ENCODE measurements at regions not wholly inside any gene's neighbourhood (a gene's known extent, or its start where the extent isn't known, plus 50 kb on each side); places are given as distances from the start of the nearest gene placed in this dataset.

DNA sequence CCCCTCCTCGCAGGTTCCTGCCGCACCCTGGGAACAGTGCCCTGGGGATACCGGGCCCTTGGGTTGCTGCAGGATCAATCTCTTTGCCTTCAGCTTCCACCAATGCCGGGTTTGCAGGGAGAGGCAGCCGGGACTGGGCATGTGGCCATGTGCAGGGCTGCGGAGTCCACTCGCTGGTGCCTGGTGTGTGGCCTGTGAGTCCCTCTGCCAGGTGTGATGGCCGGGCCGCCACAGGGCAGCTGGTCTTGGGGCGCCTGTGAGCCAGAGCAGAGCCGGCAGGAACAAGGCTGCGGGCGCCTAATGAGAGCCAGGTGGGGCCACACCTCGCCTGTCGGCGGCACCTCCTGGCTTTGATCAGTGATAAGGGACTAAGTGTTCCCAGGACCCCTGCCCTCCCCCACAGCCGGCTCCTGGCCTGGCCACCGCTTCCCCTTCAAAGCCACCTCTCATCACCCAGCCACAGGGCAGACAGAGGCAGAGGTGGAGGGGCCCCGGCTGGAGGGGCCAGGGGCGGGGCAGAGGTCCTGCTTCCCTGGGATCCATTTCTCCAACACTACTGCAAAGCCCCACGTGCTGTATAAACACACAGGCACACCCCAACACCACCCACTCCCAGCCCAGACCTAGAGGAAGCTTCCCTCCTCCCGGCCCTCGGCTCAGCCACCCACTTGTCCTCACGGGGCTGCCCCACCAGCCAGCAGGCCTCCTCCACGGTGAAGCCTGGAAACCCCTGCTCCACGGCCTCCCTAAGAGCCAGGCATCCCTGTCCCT lies 132.7 kb downstream of the CPZ start:
- Mint-ChIP-seq H3K9me3 (ENCODE audit: low read depth, unreplicated experiment) (no peaks in the 10 kb centered on the region), H3K4me3 (ENCODE audit: low read depth, unreplicated experiment) (no peak overlapping the region), H3K4me1 (ENCODE audit: low read depth, unreplicated experiment) (no peaks in the 10 kb centered on the region), H3K27ac (ENCODE audit: unreplicated experiment) (no peak overlapping the region), H3K36me3 (ENCODE audit: insufficient read depth, unreplicated experiment) (peaks cover 6% of the 10 kb centered on the region), H3K27me3 (ENCODE audit: unreplicated experiment) (peaks cover 51% of the 10 kb centered on the region)
- CTCF ChIA-PET: no interaction called here
- TF ChIP-seq, protein P1, sequence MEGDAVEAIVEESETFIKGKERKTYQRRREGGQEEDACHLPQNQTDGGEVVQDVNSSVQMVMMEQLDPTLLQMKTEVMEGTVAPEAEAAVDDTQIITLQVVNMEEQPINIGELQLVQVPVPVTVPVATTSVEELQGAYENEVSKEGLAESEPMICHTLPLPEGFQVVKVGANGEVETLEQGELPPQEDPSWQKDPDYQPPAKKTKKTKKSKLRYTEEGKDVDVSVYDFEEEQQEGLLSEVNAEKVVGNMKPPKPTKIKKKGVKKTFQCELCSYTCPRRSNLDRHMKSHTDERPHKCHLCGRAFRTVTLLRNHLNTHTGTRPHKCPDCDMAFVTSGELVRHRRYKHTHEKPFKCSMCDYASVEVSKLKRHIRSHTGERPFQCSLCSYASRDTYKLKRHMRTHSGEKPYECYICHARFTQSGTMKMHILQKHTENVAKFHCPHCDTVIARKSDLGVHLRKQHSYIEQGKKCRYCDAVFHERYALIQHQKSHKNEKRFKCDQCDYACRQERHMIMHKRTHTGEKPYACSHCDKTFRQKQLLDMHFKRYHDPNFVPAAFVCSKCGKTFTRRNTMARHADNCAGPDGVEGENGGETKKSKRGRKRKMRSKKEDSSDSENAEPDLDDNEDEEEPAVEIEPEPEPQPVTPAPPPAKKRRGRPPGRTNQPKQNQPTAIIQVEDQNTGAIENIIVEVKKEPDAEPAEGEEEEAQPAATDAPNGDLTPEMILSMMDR (IDR thresholded peaks at IDR 0.05; ENCODE audit: unreplicated experiment): no peak
- no peak for DNase-seq
- no TSS peak for BruUV-seq (replicated peaks)
- intact Hi-C loops (cut with micrococcal nuclease; ENCODE audit: unreplicated experiment): no loop called here

DNA sequence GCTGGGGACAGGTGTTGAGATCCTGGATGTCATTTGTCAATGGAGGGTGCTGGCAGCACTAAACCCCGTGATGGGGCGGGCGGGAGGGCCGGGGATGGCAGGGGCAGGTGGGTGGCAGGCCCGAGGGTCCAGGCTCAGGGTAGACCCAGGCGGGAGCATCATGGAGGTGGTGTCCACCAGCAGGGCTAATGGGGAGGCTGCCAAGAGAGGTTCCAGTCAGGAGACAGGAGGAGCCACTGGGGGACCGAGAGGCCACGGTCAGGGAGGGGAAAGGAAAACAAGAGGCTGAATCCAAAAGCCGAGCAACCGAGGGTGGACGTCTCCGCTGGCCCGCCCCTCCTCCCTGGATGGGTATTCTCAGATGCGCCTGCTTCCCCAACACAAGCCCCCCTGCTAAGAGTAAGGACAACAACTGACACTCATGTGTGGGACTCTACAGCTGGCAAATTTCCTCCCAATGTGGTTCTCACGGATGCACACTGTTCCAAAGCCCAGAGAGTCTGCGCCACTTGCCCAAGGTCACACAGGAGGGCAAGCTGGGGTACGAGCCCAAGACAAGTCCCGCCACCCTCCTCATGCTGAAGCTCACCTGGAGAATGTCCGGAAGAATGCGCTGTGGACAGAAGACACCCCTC lies 132.0 kb downstream of the CPZ start:
- intact Hi-C loops (cut with micrococcal nuclease; ENCODE audit: unreplicated experiment): no loop called here
- H3K4me3 Mint-ChIP-seq (ENCODE audit: low read depth, unreplicated experiment): no peak overlapping the region
- H3K36me3 Mint-ChIP-seq (ENCODE audit: insufficient read depth, unreplicated experiment): peaks cover 6% of the 10 kb centered on the region
- H3K9me3 Mint-ChIP-seq (ENCODE audit: low read depth, unreplicated experiment): no peaks in the 10 kb centered on the region
- no TSS peak for BruUV-seq (replicated peaks)
- CTCF ChIA-PET: no interaction called here
- peaks cover 58% of the 10 kb centered on the region for H3K27me3 Mint-ChIP-seq (ENCODE audit: unreplicated experiment)
- TF ChIP-seq, protein P1 (IDR thresholded peaks at IDR 0.05; ENCODE audit: unreplicated experiment): no peak
- H3K27ac Mint-ChIP-seq (ENCODE audit: unreplicated experiment): no peak overlapping the region
- DNase-seq: no peak
- no peaks in the 10 kb centered on the region for H3K4me1 Mint-ChIP-seq (ENCODE audit: low read depth, unreplicated experiment)

DNA sequence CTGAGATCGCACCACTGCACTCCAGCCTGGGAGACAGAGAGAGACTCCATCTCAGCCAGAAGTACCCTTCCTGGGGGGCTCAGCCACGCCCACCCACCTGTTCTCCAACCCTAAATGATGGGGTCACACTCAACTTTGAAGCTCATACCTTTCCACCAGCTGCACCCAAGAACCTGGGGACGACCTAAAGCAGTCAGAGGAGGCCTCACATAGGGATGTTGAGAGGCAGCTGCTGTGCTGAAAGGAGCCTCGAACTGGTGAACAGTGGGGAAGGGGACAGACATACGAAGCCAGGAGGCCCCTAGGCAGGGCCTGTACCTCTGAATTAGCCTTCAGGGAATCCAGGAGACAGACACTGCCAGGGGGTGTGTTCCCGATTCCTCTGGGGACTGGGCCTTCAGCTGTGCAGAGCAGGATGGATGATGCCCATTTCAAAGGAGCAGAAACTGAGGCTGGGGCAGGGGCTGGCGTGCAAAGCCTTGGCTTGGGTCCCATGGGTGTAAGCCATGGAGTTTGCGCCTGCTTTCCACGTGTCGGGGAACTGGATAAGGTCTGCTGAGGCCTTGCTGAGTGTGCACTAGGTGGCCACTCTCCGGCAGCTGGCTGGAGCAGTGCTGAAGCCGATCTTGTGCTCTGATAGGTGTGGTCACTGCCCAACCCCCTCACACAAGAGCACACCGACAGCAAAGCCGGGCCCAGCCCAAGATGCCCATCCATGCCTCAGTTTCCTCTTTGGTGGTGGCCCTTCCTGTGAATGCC lies 130.8 kb downstream of the CPZ start:
- no TSS peak for BruUV-seq (replicated peaks)
- DNase-seq: no peak
- Mint-ChIP-seq H3K4me1 (ENCODE audit: low read depth, unreplicated experiment) (no peaks in the 10 kb centered on the region), H3K4me3 (ENCODE audit: low read depth, unreplicated experiment) (no peak overlapping the region), H3K9me3 (ENCODE audit: low read depth, unreplicated experiment) (no peaks in the 10 kb centered on the region), H3K27ac (ENCODE audit: unreplicated experiment) (no peak overlapping the region), H3K36me3 (ENCODE audit: insufficient read depth, unreplicated experiment) (peaks cover 6% of the 10 kb centered on the region), H3K27me3 (ENCODE audit: unreplicated experiment) (peaks cover 63% of the 10 kb centered on the region)
- TF ChIP-seq, protein P1 (IDR thresholded peaks at IDR 0.05; ENCODE audit: unreplicated experiment): no peak
- CTCF ChIA-PET: no interaction called here
- intact Hi-C loops (cut with micrococcal nuclease; ENCODE audit: unreplicated experiment): no loop called here

DNA sequence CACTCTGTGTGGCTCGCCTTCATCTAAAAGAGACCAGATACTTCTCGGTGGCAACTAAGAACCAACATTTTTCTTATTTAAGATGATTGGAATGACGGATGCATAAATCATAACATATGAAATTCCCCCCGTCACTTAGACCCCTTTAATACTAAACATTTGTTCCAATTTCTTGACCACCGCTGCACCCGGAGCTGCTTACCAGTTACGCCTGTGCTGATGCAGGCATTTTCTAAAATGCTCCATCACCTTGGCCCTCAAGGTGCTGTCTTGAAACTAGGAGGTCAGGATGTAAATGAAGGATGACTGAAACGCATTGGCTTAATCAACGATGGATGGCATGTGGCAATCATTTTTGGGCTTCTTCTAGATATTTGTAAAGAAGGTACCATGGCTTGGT lies 130.0 kb downstream of the CPZ start:
- no peaks in the 10 kb centered on the region for H3K9me3 Mint-ChIP-seq (ENCODE audit: low read depth, unreplicated experiment)
- H3K36me3 Mint-ChIP-seq (ENCODE audit: insufficient read depth, unreplicated experiment): peaks cover 6% of the 10 kb centered on the region
- intact Hi-C loops (cut with micrococcal nuclease; ENCODE audit: unreplicated experiment): no loop called here
- BruUV-seq (replicated peaks): no TSS peak
- peaks cover 55% of the 10 kb centered on the region for H3K27me3 Mint-ChIP-seq (ENCODE audit: unreplicated experiment)
- DNase-seq: no peak
- no peaks in the 10 kb centered on the region for H3K4me1 Mint-ChIP-seq (ENCODE audit: low read depth, unreplicated experiment)
- H3K27ac Mint-ChIP-seq (ENCODE audit: unreplicated experiment): no peak overlapping the region
- CTCF ChIA-PET: no interaction called here
- TF ChIP-seq, protein P1 (IDR thresholded peaks at IDR 0.05; ENCODE audit: unreplicated experiment): no peak
- H3K4me3 Mint-ChIP-seq (ENCODE audit: low read depth, unreplicated experiment): no peak overlapping the region
